A549 (cell line): ENCODE measurements at regions not wholly inside any gene's neighbourhood (a gene's known extent, or its start where the extent isn't known, plus 50 kb on each side); places are given as distances from the start of the nearest gene placed in this dataset.

ENCODE experiments used
- ATAC-seq, 2 experiments: fragments of 200-7000 bp in 1 of 2; fragments of >200 bp in 1 of 2; cut with Nextera tagmentation in 1 of 2; cut with Tn5 transposase in 1 of 2; 3 replicates each; pipeline versions ENCODE4 v1.8.0 to v1.9.1; 2018 to 2020; ENCODE audit warnings: mild to moderate bottlenecking in 1 of 2, moderate library complexity in 1 of 2
- CTCF ChIA-PET: fragments of 300-600 bp; sonication (Branson Sonifier 250); formaldehyde crosslinking; extraction: SDS; loops from one replicate; lab custom pipeline; 2021; ENCODE audit warnings: antibody characterized with exemption, inconsistent platforms; lab: Yijun Ruan, JAX
- POLR2A ChIA-PET: fragments of 350-600 bp; formaldehyde crosslinking; extraction: SDS; loops from one replicate; lab custom pipeline; 2021; ENCODE audit warnings: antibody characterized with exemption, inconsistent platforms; lab: Yijun Ruan, JAX
- DNase-seq, 2 experiments: peaks; one replicate each; pipeline versions ENCODE4 v3.0.0 to v3.0.0-alpha.2; 2011 to 2016; ENCODE audit warnings: low read depth in 1 of 2, low spot score in 1 of 2
- FAIRE-seq: peaks from 2 replicates; lab custom pipeline; 2011; peaks lifted over from hg19 to GRCh38; lab: Jason Lieb, UNC
- H3K27ac ChIP-seq, 2 experiments: fragments of >200 bp; sonication (Bioruptor Twin); formaldehyde crosslinking; 3 replicates each; pipeline ENCODE4 v1.5.1; 2016 to 2017
- H3K4me1 ChIP-seq: fragments of >200 bp; sonication (Bioruptor Twin); formaldehyde crosslinking; 3 replicates; pipeline ENCODE4 v1.6.1; 2016
- H3K4me2 ChIP-seq: fragments of >200 bp; sonication (Bioruptor Twin); formaldehyde crosslinking; 3 replicates; pipeline ENCODE4 v1.6.1; 2016
- H3K4me3 ChIP-seq: fragments of >200 bp; sonication (Bioruptor Twin); formaldehyde crosslinking; 3 replicates; pipeline ENCODE4 v1.5.1; 2016
- H3K9me3 ChIP-seq: fragments of >200 bp; sonication (Bioruptor Twin); formaldehyde crosslinking; 3 replicates; pipeline ENCODE4 v1.6.1; 2016
- BCL3 ChIP-seq: fragments of >200 bp; sonication (Bioruptor Twin); formaldehyde crosslinking; IDR thresholded peaks from 3 replicates; pipeline ENCODE4 v1.6.1; 2016
- CHD4 ChIP-seq: fragments of 200-600 bp; sonication (generic); IDR thresholded peaks from 2 replicates; pipeline ENCODE4 v1.6.1; 2016; ENCODE audit warnings: antibody characterized with exemption, mild to moderate bottlenecking, borderline replicate concordance
- EHF ChIP-seq: fragments of 250-450 bp; sonication (Bioruptor Pico); IDR thresholded peaks from 2 replicates; pipeline ENCODE4 v1.5.0; 2020; ENCODE audit warnings: mild to moderate bottlenecking
- EHMT2 ChIP-seq: fragments of 200-600 bp; sonication (generic); IDR thresholded peaks from 2 replicates; pipeline ENCODE4 v1.6.1; 2016; ENCODE audit warnings: antibody characterized with exemption, low read depth, mild to moderate bottlenecking, moderate library complexity
- ELK1 ChIP-seq: fragments of 150-350 bp; IDR thresholded peaks from 2 replicates; pipeline ENCODE4 v1.6.1; 2014; ENCODE audit warnings: low read depth, mild to moderate bottlenecking, low read length
- EP300 ChIP-seq, 2 experiments: fragments of >200 bp; sonication (Bioruptor Twin); formaldehyde crosslinking; IDR thresholded peaks; 2 replicates in 1 of 2; 3 replicates in 1 of 2; pipeline ENCODE4 v1.6.1; 2016 to 2017
- FOSB ChIP-seq: fragments of 250-450 bp; sonication (Bioruptor Pico); IDR thresholded peaks from 2 replicates; pipeline ENCODE4 v1.5.0; 2020; ENCODE audit warnings: mild to moderate bottlenecking, moderate library complexity
- FOSL2 ChIP-seq, 2 experiments: fragments of 450-650 bp in 1 of 2; fragments of >200 bp in 1 of 2; sonication (Bioruptor Twin) in 1 of 2; formaldehyde crosslinking; IDR thresholded peaks; 2 replicates each; pipeline versions ENCODE4 v1.5.0 to v1.6.1; 2016 to 2020; ENCODE audit warnings: mild to moderate bottlenecking in 1 of 2, moderate library complexity in 1 of 2
- GATA3 ChIP-seq: IDR thresholded peaks from 2 replicates; pipeline ENCODE4 v1.6.1; 2012; ENCODE audit warnings: borderline replicate concordance
- HES2 ChIP-seq: fragments of >200 bp; sonication (Bioruptor Twin); formaldehyde crosslinking; IDR thresholded peaks from 2 replicates; pipeline ENCODE4 v1.6.1; 2016
- JUN ChIP-seq, 2 experiments: fragments of >200 bp; sonication (Bioruptor Twin); formaldehyde crosslinking; IDR thresholded peaks; 2 replicates in 1 of 2; 3 replicates in 1 of 2; pipeline ENCODE4 v1.6.1; 2016 to 2017
- KDM5A ChIP-seq: fragments of 200-600 bp; sonication (generic); IDR thresholded peaks from 2 replicates; pipeline ENCODE4 v1.6.1; 2016; ENCODE audit warnings: antibody characterized with exemption, mild to moderate bottlenecking
- MAFK ChIP-seq: fragments of 450-650 bp; IDR thresholded peaks from 2 replicates; pipeline ENCODE4 v1.6.1; 2014; ENCODE audit not compliant: partially characterized antibody
- MYC ChIP-seq: IDR thresholded peaks from 2 replicates; pipeline ENCODE4 v1.6.1; 2012; ENCODE audit warnings: mild to moderate bottlenecking, inconsistent platforms, low read length, improper control_type of control experiment, borderline replicate concordance
- NFE2L2 ChIP-seq: fragments of 150-350 bp; conservative IDR thresholded peaks from 2 replicates; pipeline ENCODE4 v1.6.1; 2014; ENCODE audit warnings: low read length
- NR3C1 ChIP-seq: fragments of >200 bp; sonication (Bioruptor Twin); formaldehyde crosslinking; IDR thresholded peaks from 3 replicates; pipeline ENCODE4 v1.6.1; 2017
- POLR2AphosphoS2 ChIP-seq: conservative IDR thresholded peaks from 2 replicates; pipeline ENCODE4 v1.6.1; 2012; ENCODE audit warnings: low read length, improper control_type of control experiment, inconsistent platforms
- RARB ChIP-seq: fragments of 250-450 bp; sonication (Bioruptor Pico); IDR thresholded peaks from 2 replicates; pipeline ENCODE4 v1.8.0; 2021; ENCODE audit warnings: mild to moderate bottlenecking, moderate library complexity
- RCOR1 ChIP-seq: fragments of 150-350 bp; IDR thresholded peaks from 2 replicates; pipeline ENCODE4 v1.6.1; 2014; ENCODE audit warnings: antibody characterized with exemption, low read length, low read depth
- SMC3 ChIP-seq: fragments of >200 bp; sonication (Bioruptor Twin); formaldehyde crosslinking; IDR thresholded peaks from 3 replicates; pipeline ENCODE4 v1.6.1; 2018; ENCODE audit warnings: inconsistent platforms
- SREBF2 ChIP-seq: fragments of 450-650 bp; IDR thresholded peaks from 2 replicates; pipeline ENCODE4 v1.6.1; 2014; ENCODE audit warnings: mild to moderate bottlenecking, moderate library complexity
- USF2 ChIP-seq: fragments of 450-650 bp; IDR thresholded peaks from 2 replicates; pipeline ENCODE4 v1.6.1; 2014; ENCODE audit warnings: antibody characterized with exemption
- ZFP36 ChIP-seq: fragments of 450-650 bp; IDR thresholded peaks from 2 replicates; pipeline ENCODE4 v1.6.1; 2014; ENCODE audit warnings: borderline replicate concordance; ENCODE audit not compliant: partially characterized antibody
- ZNF302 ChIP-seq: fragments of 250-450 bp; sonication (Bioruptor Pico); IDR thresholded peaks from 2 replicates; pipeline ENCODE4 v1.9.0; 2021; ENCODE audit warnings: inconsistent platforms, mild to moderate bottlenecking, moderate library complexity
- WGBS: methylation state at CpG from one replicate; pipeline ENCODE4 v1.1.6; 2017; ENCODE audit errors: missing lambda C conversion rate; 5-methylcytosine and 5-hydroxymethylcytosine counted together
- TF ChIP-seq, protein P1 (sequence below): IDR thresholded peaks from 2 replicates; pipeline ENCODE4 v1.6.1; 2012
- TF ChIP-seq, protein P2 (sequence below): fragments of 250-450 bp; sonication (Bioruptor Pico); IDR thresholded peaks from 2 replicates; pipeline ENCODE4 v1.5.0; 2020; ENCODE audit warnings: low read depth, mild to moderate bottlenecking, moderate library complexity
- TF ChIP-seq, protein P3 (sequence below): IDR thresholded peaks from 2 replicates; pipeline ENCODE4 v1.6.1; 2012

GRCh38 chr3:168273036-168273435, 177.3 kb upstream of the GOLIM4 start:
- no peak for FAIRE-seq
- no peak for TF ChIP-seq FOSB
- WGBS: 57% methylated on average over 2 of the region's 2 CpGs
- ChIA-PET CTCF (interaction anchor here (0.8 kb wide), 1 partner anchor 22 kb away, joined by 3 read pairs; no protein-coding TSS in a partner anchor), POLR2A (no interaction called here)
- H3K4me1 ChIP-seq: no peaks in the 10 kb centered on the region
- no peak overlapping the region for H3K4me2 ChIP-seq
- no peak for ATAC-seq
- no peak overlapping the region for H3K27ac ChIP-seq
- H3K4me3 ChIP-seq: no peak overlapping the region
- no peak for DNase-seq
- H3K9me3 ChIP-seq: no peaks in the 10 kb centered on the region

DNA sequence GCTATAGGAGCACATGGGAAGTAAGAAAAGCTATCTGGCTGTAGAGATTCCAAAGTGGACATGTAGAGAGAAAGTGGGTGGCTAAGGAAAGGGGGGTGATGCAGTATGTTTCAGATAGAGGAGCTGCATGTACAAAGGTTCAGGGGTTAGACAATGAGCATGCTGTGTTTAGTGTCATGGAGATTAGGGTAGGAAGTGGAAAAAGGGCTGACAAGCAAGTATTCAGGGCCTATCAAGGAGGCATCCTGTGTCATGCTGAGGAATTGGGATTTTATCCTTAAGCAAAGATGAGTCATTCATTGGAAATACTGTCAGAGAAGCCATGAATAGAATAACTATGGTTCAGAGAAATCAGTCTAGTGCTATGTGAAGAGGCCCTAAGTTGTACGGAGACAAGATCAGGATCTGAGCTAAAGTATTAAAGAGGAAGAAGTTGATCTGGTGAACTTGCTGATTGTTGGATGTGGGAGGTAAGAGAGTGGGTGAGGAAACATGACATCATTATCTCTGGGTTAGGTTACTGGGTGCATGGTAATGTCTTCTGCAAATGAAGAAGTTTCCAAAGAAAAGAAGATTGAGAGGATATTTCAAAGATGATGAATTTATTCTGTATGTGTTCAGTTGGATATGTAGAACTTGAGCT, 176.7 kb upstream of the GOLIM4 start:
- POLR2A ChIA-PET: no interaction called here
- CTCF ChIA-PET: interaction anchor here (0.8 kb wide), 1 partner anchor 21 kb away, joined by 3 read pairs; no protein-coding TSS in a partner anchor
- Histone ChIP-seq H3K4me3 (no peak overlapping the region), H3K27ac (no peak overlapping the region), H3K9me3 (no peaks in the 10 kb centered on the region), H3K4me2 (no peak overlapping the region), H3K4me1 (no peaks in the 10 kb centered on the region)
- DNase-seq (no peak), ATAC-seq (no peak), FAIRE-seq (no peak)
- WGBS: 94% methylated on average over 1 of the region's 1 CpG
- no peak for TF ChIP-seq ZFP36
- no peak for TF ChIP-seq MYC
- no peak for TF ChIP-seq ZNF302 (CRISPR knock-in tag)
- TF ChIP-seq GATA3: no peak
- TF ChIP-seq SREBF2: no peak
- no peak for TF ChIP-seq HES2
- TF ChIP-seq RARB: no peak
- no peak for TF ChIP-seq NFE2L2
- no peak for TF ChIP-seq EHF (CRISPR knock-in tag)
- TF ChIP-seq RCOR1: no peak
- TF ChIP-seq BCL3: no peak
- TF ChIP-seq, protein P1, sequence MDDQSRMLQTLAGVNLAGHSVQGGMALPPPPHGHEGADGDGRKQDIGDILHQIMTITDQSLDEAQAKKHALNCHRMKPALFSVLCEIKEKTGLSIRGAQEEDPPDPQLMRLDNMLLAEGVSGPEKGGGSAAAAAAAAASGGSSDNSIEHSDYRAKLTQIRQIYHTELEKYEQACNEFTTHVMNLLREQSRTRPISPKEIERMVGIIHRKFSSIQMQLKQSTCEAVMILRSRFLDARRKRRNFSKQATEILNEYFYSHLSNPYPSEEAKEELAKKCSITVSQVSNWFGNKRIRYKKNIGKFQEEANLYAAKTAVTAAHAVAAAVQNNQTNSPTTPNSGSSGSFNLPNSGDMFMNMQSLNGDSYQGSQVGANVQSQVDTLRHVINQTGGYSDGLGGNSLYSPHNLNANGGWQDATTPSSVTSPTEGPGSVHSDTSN: no peak
- no peak for TF ChIP-seq NR3C1
- TF ChIP-seq, protein P2, sequence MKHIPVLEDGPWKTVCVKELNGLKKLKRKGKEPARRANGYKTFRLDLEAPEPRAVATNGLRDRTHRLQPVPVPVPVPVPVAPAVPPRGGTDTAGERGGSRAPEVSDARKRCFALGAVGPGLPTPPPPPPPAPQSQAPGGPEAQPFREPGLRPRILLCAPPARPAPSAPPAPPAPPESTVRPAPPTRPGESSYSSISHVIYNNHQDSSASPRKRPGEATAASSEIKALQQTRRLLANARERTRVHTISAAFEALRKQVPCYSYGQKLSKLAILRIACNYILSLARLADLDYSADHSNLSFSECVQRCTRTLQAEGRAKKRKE: no peak
- TF ChIP-seq FOSB: no peak
- no peak for TF ChIP-seq EHMT2
- no peak for TF ChIP-seq FOSL2 (IDR thresholded peaks at IDR 0.05)
- TF ChIP-seq FOSL2 (CRISPR knock-in tag; IDR thresholded peaks at IDR 0.05): no peak
- no peak for TF ChIP-seq KDM5A

- no peak overlapping the region for H3K4me2 ChIP-seq
- WGBS: 42% methylated on average over 2 of the region's 2 CpGs
- H3K4me1 ChIP-seq: no peaks in the 10 kb centered on the region
- FAIRE-seq: no peak
- no peak overlapping the region for H3K4me3 ChIP-seq
- ChIA-PET POLR2A (no interaction called here), CTCF (no interaction called here)
- no peak for DNase-seq
- H3K9me3 ChIP-seq: no peaks in the 10 kb centered on the region
- no peak for ATAC-seq
- no peak overlapping the region for H3K27ac ChIP-seq
- TF ChIP-seq, protein P3, sequence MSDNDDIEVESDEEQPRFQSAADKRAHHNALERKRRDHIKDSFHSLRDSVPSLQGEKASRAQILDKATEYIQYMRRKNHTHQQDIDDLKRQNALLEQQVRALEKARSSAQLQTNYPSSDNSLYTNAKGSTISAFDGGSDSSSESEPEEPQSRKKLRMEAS: no peak
- no peak for TF ChIP-seq BCL3
- no peak for TF ChIP-seq GATA3
- no peak for TF ChIP-seq CHD4
- no peak for TF ChIP-seq NFE2L2
- no peak for TF ChIP-seq SMC3
- TF ChIP-seq USF2: no peak
- TF ChIP-seq POLR2AphosphoS2: no peak
- TF ChIP-seq EP300 (IDR thresholded peaks at IDR 0.05): no peak
- no peak for TF ChIP-seq ELK1
- no peak for TF ChIP-seq RCOR1
- no peak for TF ChIP-seq JUN (IDR thresholded peaks at IDR 0.05)
- TF ChIP-seq MAFK: no peak
Measured at GRCh38 chr3:168271932-168272331, 176.2 kb upstream of the GOLIM4 start.
